NCI-H2171 (cell line): ENCODE measurements at regions not wholly inside any gene's neighbourhood (a gene's known extent, or its start where the extent isn't known, plus 50 kb on each side); places are given as distances from the start of the nearest gene placed in this dataset.

Experiments used
- DNase-seq: peaks from one replicate; lab custom pipeline; 2025; lab: John Stamatoyannopoulos, UW

DNA sequence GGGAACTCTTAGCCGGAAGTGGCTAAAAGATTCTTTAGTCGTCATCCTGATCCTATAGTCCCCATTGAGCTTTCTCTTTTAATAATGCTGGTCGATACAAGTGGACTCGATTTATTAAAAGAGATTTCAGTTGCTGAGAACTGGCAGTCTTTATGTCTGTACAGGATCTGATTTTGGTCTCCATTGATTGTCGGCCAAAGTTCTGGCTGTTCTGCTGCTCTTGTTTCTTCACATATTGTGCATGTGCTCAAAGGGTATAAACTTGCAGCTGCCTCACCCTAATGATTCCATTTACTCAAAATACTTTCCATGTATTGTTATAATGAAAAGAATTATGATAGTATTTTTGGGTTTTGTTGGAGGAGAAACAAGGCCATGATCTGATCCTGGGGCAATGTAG lies 100.7 kb upstream of the CTTNBP2 start:
- DNase-seq, result no peak

DNA sequence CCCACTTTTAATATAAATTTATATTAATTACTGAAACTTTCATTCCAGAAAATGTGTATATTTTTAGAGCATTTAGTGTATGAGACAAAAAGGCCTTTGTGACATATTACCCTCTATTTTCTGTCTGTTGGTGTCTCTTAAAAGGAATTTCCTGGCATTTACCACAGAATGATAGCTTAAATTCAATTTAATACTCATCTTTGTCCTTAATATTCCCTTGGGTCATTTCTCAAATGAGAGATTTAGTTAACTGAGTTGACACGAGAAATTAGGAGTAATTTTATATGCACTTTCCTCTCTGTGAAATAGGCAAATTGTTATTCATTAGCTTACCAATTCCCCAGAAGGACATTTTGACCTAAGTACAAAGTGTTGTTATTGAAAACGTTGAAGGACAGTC lies 101.7 kb upstream of the CTTNBP2 start:
- no peak for DNase-seq

DNA sequence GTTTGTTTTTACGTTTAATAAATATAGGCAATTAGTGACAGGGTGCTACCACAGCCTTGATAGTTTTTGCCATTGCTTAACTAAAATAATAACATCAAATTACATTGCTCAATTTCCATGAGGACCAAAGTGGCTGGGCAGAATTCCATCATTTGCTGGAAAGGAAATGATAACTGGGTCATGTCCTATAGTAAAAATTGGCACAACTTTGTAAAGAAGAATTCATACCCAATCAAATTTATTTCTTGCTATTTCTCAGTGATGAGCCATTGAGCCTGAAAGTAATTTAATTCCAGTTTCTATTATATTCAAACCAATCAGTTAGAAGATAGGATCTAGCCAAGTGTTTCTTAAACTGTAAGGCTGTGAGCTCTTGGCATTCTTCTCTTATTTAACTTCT lies 102.2 kb upstream of the CTTNBP2 start:
- DNase-seq, result no peak

DNA sequence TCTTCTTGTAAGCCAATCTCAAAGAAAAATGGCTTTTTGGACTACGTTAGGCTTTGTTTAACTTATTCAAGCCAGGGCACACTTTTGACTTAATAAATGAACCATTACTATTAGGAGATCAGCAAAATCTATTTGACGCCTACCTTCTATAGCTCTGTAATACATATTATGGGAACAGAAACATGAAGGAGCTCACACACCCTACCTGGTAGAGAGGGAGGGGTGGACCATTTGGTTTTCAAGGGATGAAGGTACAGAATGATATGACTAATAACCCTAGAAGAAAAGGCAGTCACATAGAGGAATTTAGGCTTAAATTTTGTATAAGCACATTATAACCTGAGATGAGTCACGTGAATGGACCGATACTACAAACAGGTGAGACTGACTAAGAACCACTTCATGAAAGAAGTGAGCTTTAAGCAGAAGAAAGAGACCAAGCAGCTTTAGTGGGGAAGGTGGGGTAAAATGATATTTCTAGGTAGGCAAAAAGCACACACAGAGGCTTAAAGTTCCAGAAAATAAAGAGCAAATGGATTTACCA lies 106.8 kb upstream of the CTTNBP2 start:
- no peak for DNase-seq

DNA sequence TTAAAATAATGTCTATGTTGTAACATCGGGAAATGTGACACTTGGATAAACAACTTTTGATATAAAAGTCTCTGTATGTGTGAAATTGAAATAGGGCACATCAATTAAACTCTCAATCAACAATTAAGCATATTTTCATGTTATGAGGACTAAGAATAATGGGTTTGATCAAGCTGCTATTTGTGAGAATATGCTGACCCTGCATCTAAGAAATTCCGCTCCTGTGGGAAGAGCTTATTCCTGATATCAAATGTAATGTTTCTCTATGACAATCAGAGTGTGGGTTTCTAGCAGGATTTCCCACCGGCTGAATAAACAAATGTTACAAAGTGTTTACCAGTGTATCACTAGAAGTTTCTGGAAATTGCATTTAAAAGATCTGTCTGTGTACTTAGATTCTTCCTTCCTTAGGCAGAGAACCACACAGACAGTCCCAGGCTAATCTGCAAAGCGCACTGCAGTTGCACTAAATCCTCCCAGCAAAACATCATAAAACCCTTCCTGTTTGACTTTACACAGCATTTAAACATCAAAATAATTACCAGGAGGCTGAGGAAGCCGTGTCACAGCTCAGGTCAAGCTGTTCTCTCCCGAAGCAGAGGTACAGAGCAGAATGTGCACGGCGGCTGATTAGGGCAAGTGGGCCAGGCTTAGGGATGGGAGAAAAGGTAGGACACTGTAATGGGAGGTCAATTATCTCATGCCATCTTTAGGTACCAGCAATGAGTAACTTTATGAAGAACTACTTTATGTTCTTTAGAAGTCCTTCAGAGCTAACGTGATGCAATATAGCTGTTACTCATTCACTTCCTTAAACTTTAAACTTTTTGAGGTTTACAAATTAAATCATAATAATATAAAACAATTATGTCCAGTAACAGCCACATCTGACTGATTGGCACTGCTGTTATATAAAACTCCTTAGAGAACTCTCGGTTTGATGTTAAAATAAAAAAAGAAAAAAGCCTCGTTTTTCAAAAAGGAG lies 109.1 kb upstream of the CTTNBP2 start:
- no peak for DNase-seq

DNA sequence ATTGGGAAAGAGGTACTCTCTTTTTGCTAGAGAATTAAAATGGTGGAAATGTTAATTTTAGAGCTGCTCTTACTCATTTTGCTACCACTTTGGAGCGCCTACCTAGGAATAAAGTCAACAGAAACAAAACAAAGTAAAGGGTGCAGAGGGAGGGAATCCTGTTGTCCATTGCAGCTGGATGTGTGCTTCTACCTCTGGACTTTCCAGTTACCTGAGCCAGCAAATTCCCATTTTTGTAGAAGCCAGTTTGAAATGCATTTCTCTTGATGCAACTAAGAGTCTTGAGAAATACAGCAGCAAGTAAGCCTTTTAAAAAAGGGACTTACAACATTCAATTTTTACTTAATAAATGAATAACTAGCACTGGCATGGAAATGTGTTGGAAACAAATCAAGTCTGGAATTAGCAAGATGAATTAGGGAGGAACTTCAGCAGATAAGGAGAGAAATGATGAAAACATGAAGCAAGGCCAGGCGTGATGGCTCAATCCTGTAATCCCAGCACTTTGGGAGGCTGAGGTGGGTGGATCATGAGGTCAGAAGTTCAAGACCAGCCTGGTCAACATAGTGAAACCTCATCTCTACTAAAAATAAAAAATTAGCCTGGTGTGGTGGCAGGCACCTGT lies 113.5 kb upstream of the CTTNBP2 start:
- DNase-seq, result no peak

DNA sequence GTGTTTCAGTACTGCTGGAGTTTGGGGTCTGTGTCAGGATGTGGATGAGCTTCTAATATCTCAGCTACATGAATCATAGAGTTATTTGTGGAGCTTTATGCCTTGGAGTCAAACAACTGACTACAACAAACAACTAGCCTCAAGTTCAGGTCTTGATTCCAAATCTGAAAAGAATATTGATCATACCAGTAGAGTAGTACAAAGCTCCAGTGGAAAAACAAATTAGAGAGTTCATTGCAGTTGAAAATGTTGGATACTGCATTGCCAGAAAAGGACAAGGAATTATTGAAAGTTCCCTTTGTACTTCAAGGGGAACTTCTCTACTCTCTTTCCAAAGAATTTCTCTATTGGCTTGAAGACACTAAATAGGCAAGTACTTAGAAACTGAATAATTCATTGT lies 117.6 kb upstream of the CTTNBP2 start:
- no peak for DNase-seq

DNA sequence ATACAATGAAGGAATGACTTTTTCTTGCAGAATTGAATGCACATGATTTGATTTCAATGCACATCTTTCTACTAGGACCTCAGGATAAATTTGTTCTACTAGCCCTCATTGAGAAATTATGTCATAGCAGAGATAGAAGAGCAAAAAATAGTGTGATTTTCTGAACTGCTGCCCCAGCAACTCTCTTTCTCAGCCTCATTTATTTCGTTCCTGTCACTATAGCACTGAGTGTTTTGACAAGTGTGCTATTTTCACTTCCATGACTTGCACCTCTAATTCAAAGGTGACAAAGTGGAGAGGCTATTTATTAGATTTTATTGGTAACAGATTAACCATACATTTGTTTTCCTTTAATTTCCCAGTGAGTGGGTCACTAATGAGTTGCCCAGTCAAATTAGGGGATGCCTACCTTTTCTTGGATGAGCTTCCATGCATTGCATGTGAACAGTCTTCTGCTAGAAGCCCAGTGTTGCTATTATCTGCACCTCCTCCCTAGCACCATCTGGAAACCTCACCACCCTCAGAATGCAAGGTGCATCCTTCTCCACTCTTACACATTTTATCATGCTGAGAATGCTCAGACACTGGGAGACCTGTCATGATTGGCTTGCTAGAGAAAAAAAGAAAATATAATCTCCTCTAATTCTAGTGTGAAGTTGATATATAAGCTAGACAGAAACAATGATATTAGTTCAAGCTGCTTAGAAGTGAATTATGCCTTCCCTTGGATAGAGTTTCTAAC lies 119.6 kb upstream of the CTTNBP2 start:
- DNase-seq, result no peak

DNA sequence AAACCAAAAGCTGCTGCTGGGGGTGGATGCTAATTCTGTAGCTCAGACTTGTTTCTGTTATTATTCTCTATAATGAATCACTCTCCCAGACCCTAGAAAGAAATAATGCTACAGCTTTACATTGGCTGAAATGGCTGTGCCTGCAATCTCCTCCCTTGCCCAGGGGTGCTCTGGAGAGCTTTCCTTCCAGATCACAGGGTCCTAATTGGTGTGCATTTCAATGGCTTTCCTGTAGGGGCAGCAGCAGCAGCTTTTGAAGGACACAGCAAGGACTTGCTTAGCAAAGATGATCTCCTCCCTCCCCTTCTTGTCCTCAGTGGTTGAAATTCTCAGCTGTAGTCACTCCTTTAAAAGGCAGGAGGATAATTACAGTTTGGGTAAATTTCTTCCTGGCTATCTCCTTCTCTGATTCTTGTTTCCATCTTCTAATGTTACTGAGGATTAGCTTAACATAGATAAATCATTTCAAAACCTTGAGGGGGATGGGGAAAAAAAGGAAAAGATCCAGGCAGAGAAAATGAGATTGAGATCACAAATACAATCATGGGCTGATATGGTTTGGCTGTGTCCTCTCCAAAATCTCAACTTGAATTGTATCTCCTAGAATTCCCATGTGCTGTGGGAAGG lies 120.2 kb upstream of the CTTNBP2 start:
- no peak for DNase-seq

DNA sequence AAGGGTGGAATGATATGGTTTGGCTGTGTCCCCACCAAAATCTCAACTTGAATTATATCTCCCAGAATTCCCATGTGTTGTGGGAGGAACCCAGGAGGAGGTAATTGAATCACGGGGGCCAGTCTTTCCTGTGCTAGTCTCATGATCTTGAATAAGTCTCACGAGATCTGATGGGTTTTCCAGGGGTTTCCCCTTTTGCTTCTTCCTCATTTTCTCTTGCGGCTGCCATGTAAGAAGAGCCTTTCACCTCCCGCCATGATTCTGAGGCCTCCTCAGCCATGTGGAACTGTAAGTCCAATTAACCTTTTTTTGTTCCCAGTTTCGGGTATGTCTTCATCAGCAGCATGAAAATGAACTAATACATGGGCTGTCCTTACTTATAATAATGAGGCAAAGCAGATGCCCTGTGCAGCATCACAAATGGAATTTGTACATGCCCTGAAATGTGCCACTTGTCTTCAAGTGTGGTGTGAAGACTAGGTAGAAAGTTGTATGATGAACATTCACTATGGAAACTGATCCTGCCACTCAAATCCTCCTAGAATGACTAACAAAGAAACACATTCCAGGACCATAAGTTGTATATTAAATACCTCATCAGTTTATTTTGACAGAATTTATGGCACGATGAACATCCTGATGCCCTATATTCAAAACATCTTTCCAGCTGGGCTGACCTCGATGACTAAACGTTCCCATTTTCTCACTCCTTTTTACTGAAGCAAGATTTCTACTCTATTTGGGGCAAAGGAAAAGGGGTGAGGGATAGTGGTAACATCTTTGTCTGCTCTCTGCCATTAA lies 122.8 kb upstream of the CTTNBP2 start:
- DNase-seq, result no peak

DNA sequence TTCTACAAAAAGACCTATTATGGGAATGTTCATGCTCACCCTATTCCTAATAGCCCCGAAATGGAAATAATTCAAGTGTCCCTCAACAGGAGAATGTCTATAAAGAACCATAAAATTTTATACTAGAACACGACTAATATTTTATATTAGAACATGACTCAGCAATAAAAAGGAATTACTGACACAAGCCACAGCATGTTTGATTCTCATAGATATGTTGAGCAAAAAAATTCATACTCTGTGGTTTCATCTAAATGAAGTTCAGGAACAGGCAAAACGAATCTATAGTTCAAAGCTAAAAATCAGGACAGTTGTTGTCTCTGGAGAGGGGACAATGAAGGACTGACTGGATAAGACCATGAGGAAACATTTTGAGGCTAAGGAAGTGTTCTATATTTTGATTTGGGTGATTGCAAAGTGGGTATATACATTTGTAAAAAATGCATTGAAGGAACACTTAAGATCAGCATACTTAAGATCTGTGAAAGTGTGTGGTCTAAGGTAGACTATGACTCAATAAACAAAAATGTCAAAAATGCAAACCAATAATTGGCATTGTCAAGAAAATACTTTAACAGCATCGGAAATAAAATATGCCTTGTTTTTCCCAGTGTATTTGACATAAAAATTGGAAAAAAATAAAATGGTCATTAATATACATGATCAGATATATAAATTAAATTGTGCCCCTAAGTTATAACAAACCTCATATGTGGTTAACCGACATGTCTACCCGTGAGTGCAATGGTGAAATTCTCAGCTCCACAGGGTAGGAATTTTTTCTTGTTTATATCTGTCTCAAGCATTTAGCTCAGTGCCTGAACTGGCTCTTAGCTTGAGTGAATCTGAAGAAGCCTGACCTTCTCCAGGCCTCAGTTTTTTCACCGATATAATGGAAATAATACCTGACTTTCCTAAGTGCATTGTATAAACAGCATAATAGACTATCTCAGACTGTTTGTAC lies 124.9 kb upstream of the CTTNBP2 start:
- DNase-seq, result no peak

DNA sequence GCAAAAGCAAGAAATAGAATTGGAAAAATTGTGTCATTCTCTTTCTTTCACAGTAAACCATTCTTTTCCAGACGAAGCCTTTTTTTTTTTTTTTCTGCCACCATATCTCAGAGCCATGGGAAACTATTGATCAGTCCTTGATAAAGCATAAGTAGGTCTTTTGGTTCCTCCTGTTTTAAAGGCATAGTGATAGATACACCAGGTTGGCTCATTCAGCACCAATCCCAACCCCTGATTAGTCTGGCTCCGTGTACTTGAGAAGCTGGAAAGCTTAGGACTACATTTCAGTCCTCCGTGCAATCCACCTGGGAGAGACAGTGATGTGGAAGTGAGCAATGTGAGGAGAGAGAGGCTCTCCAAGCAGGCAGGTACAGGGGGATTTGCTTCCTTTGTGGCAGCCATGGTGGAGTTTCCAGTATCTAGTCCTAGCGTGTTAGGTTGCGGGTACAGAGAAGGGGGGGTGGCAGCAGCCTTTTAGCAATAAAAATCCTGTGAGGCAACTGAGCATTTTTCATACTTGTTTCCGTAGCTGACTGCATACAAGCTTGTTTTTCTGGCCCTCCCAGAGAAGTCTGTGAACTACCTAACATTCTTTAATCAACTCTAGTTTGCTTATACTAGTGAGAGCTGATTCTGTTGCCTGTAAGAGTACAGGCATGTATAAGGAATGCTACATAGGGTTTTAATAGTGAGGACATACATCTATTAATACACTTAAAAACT lies 127.4 kb upstream of the CTTNBP2 start:
- DNase-seq, result no peak

DNA sequence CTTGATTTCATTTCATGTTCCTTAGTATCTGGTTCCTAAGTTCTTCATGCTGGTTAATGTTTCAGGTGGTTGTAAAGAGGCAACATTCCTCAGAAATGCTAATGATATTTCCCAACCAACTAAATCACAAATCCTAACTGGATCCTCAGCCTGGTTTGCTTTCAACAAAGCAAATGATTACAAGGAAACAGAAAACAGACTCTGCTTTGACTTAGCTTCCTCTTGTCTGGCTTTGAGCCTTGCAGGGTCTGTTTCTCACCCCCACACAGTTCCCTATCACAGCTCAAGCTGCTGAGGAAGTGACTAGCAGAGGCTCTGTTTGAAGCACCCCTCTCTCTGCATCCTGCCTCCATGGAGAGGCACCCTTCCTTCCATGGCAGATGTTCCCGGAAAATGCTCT lies 130.2 kb upstream of the CTTNBP2 start:
- DNase-seq, result no peak

DNA sequence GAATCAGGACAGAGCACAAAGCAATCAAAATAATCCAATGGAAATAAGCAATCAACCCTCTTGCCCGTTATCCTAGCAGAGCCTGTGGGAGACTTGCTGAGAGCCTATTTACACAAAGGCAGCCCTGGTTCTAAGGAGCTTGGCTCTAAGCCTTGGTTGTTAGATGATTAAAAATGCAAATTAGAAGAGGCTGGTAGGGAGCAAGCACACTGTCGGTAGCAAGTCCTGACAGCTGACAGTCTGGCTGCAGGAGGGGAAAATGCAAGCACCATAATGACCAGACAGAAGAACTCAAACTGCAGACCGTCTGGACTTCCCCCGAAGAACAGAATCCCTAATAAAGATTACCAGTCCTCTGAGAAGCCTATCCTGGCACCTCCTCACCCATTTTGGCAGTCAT lies 131.8 kb upstream of the CTTNBP2 start:
- DNase-seq, result no peak

DNA sequence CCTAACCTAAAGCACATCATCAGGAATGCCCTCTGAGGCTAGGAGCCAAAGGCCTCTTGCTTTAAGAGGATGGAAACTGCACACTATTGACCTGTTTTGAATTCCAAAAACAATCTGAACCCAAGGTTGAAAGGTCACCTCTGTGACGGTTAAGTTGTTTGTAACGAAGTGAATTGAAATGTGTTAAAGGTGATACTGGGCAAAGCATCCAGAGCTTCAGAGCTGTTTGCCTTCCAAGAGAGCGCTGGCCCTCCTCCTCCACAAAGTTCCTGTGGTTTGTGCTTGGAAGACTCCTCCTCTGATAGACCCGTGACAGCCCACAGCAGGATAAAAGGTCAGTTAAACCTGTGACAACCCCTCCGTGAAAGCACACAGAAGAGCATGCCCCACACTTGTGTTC lies 133.7 kb upstream of the CTTNBP2 start:
- DNase-seq, result no peak

DNA sequence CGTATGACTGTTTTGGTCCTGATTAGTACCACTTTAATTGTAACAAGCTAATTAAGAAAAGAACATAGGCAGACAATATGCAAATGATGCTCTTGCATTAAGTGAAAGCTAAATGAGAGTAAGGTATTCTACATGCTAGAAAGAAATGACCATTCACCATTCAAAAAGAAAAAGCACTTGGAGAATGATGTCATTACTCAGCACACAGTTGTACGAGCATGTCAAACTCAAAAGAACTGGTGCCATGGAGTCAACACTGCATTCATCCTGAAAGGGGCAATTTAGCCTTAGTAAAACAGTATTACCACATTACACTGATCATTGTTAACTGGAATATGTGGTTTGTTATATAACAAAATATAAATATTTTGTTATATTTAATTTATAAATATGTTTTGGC lies 136.2 kb upstream of the CTTNBP2 start:
- DNase-seq, result no peak

DNA sequence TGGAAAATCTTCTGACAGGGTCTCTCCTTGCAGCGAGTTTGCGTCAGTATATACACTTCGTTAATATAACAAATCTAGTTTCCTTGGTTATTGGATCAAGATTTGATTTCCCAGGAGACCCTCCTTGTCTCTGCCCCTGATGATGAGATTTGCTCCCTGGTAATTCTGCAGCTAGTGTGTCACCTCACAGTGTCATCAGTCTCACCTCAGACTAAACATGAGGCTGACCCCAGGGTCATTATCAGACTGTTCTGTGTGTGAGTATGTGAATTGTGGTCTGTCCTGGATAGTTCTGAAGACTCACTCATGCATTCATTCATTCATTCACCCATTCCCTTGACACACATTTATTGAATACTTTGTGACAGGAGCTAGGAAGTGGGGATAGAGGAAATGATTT lies 138.4 kb upstream of the CTTNBP2 start:
- no peak for DNase-seq

DNA sequence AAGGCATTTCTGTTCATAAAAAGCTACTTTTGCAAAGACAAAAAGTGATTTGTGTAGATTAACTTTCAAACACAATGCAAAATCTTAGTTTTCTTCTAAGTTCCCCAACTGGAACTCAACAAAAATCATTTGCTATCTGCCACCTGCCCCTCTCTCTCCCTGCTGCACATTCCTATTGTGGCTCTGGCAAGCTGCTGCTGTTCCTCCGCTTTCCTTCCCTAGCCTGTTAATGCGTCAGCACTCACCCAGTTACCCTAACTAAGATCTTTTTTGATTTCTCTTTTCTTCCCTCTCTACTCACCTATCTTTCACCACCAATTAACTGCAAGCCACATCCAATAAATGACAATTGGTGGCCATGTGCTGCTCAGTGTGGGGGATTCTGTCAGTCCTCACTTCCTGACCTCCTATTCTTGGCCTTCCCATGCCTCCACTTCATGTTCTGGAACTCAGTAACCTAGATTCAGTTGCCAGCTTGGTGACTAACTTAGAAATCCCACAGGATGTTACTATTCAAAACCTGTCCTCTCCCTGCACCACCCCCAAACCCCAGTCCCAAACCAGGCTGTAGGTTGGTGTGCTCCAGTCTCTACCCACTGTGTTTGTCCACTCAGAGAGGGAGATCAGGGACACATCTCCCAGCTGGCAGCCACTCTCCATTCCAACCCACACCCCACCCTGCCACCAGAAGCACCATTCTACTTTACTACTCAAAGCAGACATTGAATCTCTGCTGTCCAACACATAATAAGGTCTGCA lies 140.2 kb upstream of the CTTNBP2 start:
- DNase-seq, result no peak

DNA sequence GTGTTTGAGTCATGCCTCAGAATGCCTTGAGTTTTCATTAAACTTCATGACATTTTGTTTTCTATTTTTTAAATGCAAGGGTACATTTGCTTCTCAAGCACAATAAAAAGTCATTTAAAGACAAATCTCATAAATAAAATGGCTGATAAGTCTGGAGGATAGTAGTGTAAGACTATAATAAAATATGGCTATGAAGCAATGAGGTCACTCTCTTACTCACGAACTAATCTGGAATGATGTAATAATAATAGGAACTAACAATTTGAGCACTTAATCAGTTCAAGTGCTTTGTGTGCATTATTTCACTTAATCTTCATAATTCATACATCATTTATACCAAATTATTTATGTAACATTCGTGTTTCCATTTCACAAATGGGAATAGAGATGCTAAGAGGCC lies 149.3 kb upstream of the CTTNBP2 start:
- no peak for DNase-seq
